ENCODE measurements at regions not wholly inside any gene's neighbourhood (a gene's known extent, or its start where the extent isn't known, plus 50 kb on each side); places are given as distances from the start of the nearest gene placed in this dataset.
"Not testable (repeated sequence)": the region's sequence is repeated elsewhere in the genome, so short reads cannot be mapped to it uniquely, and the experiment has no call there.

DNA sequence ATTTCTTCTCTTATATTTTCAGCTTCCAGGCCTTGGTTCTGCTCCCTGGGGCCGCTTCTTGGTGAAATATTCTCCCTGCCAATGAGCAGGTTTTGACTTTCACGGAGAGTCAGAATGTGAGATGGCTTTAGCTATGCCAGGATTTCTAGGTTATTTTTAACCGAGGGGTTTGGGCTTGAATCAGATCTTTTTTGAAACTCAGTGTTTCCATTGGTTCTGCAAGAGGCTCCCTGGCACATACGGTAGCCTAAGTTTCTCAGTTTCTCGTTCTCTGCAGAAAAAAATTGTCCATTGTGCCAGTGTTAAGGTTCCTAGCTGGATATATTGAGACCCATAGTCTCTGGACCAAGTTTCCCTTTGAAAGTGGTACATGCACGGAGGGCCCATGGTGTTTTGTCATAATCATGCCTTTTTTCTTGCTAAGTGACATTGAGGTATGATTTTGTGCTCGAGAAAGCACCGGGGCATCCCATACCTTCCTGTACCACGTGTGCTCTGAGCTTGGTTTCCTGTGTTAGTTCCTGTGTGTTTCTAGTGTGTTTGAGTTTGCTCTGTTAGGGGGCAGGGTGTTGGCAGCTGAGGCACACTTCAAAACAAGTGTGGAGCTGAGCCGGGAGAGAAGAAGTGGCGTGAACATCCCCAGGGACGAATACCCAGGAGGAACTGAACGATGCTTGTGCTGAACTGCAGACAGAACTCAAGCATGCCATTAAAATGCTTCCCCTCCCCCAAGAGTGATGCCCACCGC is 127.2 kb downstream of the HS3ST3B1 start:
- no peak for DNase-seq (ENCODE audit: low spot score)

DNA sequence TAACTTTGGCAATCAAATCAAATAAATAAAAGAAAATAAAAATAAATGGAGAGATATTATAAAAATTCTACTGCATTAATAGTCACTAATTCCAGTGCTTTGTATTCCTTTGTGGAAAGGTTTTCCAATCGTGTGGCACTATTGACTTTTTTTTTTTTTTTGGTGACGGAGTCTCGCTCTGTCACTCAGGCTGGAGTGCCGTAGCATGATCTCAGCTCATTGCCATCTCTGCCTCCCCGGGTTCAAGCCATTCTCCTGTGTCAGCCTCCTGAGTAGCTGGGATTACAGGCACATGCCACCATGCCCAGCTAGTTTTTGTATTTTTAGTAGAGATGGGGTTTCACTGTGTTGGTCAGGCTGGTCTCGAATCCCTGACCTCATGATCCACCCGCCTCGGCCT is 122.3 kb downstream of the HS3ST3B1 start:
- not testable (repeated sequence) for DNase-seq (ENCODE audit: low spot score)

- no peak for DNase-seq (ENCODE audit: low spot score)
Observed at GRCh38 chr17:14417336-14417735, 116.5 kb downstream of the HS3ST3B1 start.

DNA sequence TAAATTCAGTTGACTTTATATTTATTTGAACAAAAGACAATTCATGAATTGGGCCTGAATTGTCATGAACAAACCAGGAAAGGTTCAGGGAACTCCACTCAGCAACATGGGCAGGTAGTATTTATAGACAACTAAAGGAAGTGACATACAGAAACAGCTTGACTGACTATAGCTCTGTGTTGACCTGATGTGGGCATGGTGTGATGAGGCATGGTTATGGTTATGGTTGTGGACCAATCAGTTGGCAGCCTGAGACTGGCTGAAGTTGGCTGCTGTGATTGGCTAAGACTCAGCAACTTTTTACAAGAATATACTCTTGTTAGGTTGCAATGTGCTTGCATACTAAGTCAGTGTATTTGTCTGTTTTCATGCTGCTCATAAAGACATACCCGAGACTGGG is 108.4 kb downstream of the HS3ST3B1 start:
- DNase-seq (ENCODE audit: low spot score) = no peak

DNA sequence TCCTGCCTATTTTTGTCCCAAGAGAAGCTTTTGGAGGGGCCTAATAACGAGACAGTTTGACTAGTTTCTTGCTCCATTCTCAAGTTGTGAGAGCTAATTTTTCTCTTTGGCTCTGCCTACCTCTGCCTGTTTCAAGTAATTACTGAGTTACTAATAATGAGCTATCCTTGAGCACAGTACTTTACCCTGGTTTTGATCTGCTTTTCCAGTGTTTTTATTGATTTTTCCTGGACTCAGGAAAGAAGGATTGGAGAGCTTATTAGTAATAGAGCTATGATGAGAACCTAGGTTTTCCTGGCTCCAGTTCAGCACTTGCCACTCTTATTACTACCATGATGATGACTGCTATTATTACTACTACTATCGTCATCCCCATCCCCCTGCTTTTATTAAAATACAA is 106.7 kb downstream of the HS3ST3B1 start:
- no peak for DNase-seq (ENCODE audit: low spot score)

DNA sequence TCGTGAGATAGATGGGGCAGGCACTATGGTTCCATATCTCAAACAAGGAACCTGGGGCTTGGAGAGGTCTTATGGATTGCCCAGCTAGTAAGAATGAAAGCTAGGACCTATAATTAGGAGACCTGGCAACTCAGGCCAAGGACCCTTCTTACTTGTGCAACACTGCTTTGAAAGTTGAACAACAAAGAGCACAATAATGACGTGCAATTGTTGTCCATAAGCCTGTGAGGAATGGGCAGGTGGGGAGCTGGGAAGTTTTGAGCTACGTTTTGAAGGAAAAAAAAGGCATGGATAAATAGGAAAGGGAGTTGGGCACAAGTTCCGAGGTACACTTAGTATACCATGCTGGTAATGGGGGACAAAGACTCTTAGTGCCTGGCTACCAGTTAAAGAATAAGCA is 104.3 kb downstream of the HS3ST3B1 start:
- DNase-seq (ENCODE audit: low spot score) = no peak
